B cell (primary cell): ENCODE measurements at regions not wholly inside any gene's neighbourhood (a gene's known extent, or its start where the extent isn't known, plus 50 kb on each side); places are given as distances from the start of the nearest gene placed in this dataset.

ENCODE experiments used
- CTCF ChIP-seq: fragments of 200-600 bp; IDR thresholded peaks from one replicate; pipeline ENCODE4 v1.8.0; 2022; ENCODE audit warnings: antibody characterized with exemption, mild to moderate bottlenecking
- EZH2 ChIP-seq: IDR thresholded peaks from 2 replicates; pipeline ENCODE4 v1.6.1; 2012; ENCODE audit warnings: borderline replicate concordance, low read depth, mild to moderate bottlenecking, moderate library complexity, low read length; ENCODE audit not compliant: insufficient read depth, poor library complexity, severe bottlenecking

- TF ChIP-seq CTCF (no peak), EZH2 (no peak)
These were observed 916.0 kb upstream of the EYS start for GRCh38 chr6:66623050-66623449.
